C1 segment of cervical spinal cord (tissue), 14 donors: ENCODE measurements at regions not wholly inside any gene's neighbourhood (a gene's known extent, or its start where the extent isn't known, plus 50 kb on each side); places are given as distances from the start of the nearest gene placed in this dataset.
"Not testable (repeated sequence)": the region's sequence is repeated elsewhere in the genome, so short reads cannot be mapped to it uniquely, and the experiment has no call there.

Source experiments
- DNase-seq, 14 donors: peaks; one replicate each; lab custom pipeline; 2025; lab: John Stamatoyannopoulos, UW

- DNase-seq: no peak
Measured at GRCh38 chr4:110848787-110849186, 225.9 kb upstream of the PITX2 start.

GRCh38 chr4:110849461-110849860 lies 226.6 kb upstream of the PITX2 start:
- DNase-seq: no peak

GRCh38 chr4:110850461-110851442 lies 227.9 kb upstream of the PITX2 start:
- no peak for DNase-seq

- no peak for DNase-seq
Measured at GRCh38 chr4:110851989-110852388, 229.1 kb upstream of the PITX2 start.

- no peak for DNase-seq
Measured at GRCh38 chr4:110852793-110853192, 229.9 kb upstream of the PITX2 start.

- no peak for DNase-seq
Measured at GRCh38 chr4:110853242-110853641, 230.4 kb upstream of the PITX2 start.

GRCh38 chr4:110854021-110854678 lies 231.3 kb upstream of the PITX2 start:
- no peak for DNase-seq

GRCh38 chr4:110860125-110860524 lies 237.2 kb upstream of the PITX2 start:
- DNase-seq: no peak

- DNase-seq: no peak
Measured at GRCh38 chr4:110860901-110861300, 238.0 kb upstream of the PITX2 start.

GRCh38 chr4:110865611-110866259 lies 242.9 kb upstream of the PITX2 start:
- no peak for DNase-seq

GRCh38 chr4:110867251-110867960 lies 244.5 kb upstream of the PITX2 start:
- DNase-seq: no peak

GRCh38 chr4:110867981-110868720 lies 245.3 kb upstream of the PITX2 start:
- DNase-seq: no peak

GRCh38 chr4:110869114-110869513 lies 246.2 kb upstream of the PITX2 start:
- no peak for DNase-seq

- DNase-seq: no peak
Measured at GRCh38 chr4:110869862-110870572, 247.1 kb upstream of the PITX2 start.

GRCh38 chr4:110876214-110876613 lies 253.3 kb upstream of the PITX2 start:
- not testable (repeated sequence) for DNase-seq

GRCh38 chr4:110876866-110877265 lies 254.0 kb upstream of the PITX2 start:
- no peak for DNase-seq

- DNase-seq: no peak
Measured at GRCh38 chr4:110877778-110878370, 255.0 kb upstream of the PITX2 start.

- DNase-seq: no peak
Measured at GRCh38 chr4:110878413-110878812, 255.5 kb upstream of the PITX2 start.

- DNase-seq: no peak
Measured at GRCh38 chr4:110878956-110879355, 256.1 kb upstream of the PITX2 start.

- DNase-seq: no peak
Measured at GRCh38 chr4:110886270-110886669, 263.4 kb upstream of the PITX2 start.
